ENCODE measurements at regions not wholly inside any gene's neighbourhood (a gene's known extent, or its start where the extent isn't known, plus 50 kb on each side); places are given as distances from the start of the nearest gene placed in this dataset.

DNA sequence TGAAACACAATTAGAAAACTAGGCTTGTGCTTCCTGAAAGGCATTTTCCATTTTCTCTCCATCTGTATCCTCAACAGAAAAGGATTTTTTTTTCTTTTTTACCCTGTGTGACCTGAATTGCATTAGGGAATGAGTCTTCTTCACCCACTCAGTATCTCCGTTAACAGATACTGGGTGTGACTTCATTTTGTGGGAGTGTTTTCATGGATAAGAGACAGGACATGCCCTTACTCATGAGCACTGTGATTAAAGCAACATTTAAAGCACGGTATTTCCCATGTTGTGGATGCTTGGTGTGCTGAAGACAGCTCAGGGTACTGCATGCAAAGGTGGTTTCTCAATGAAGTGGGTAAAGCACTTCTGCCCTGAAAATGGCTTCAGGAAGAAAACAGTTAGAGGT is 1397.3 kb upstream of the TMEM132C start:
- DNase-seq = no peak
- no peaks in the 10 kb centered on the region for H3K36me3 ChIP-seq (ENCODE audit: control insufficient read depth, insufficient read depth, low read length)
- H3K27me3 ChIP-seq (replicated peaks; ENCODE audit: control insufficient read depth, insufficient read depth, low read length, poor library complexity, severe bottlenecking) = no peaks in the 10 kb centered on the region
- H3K9me3 ChIP-seq (ENCODE audit: control insufficient read depth, low read length) = no peaks in the 10 kb centered on the region
- H3K27ac ChIP-seq (ENCODE audit: insufficient read depth, low read length, poor library complexity, severe bottlenecking) = no peak overlapping the region
- H3K4me1 ChIP-seq (ENCODE audit: control insufficient read depth, insufficient read depth, low read length, poor library complexity, severe bottlenecking) = no peaks in the 10 kb centered on the region
- no peak overlapping the region for H3K4me3 ChIP-seq (ENCODE audit: insufficient read depth, low read depth, low read length, poor library complexity, severe bottlenecking)

DNA sequence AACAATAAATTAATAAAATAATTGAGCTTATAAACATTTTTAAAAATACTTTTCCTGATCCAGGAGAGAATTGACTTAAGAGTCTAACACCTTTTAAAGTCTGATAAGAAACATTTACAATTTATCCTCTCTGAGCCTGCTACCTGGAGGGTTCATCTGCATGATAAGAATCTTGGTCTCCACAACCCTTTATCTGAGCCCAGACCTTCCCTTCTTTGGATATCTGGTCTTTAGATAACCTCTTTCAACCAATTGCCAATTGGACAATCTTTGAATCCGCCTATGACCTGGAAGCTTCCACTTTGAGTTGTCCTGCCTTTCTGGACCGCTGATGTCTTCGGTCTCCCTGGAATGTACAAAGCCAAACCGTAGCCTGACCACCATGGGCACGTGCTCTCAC is 1393.3 kb upstream of the TMEM132C start:
- H3K27me3 ChIP-seq (replicated peaks; ENCODE audit: control insufficient read depth, insufficient read depth, low read length, poor library complexity, severe bottlenecking) = no peaks in the 10 kb centered on the region
- no peaks in the 10 kb centered on the region for H3K36me3 ChIP-seq (ENCODE audit: control insufficient read depth, insufficient read depth, low read length)
- no peak overlapping the region for H3K4me3 ChIP-seq (ENCODE audit: insufficient read depth, low read depth, low read length, poor library complexity, severe bottlenecking)
- no peak for DNase-seq
- no peak overlapping the region for H3K27ac ChIP-seq (ENCODE audit: insufficient read depth, low read length, poor library complexity, severe bottlenecking)
- H3K4me1 ChIP-seq (ENCODE audit: control insufficient read depth, insufficient read depth, low read length, poor library complexity, severe bottlenecking) = no peaks in the 10 kb centered on the region
- no peaks in the 10 kb centered on the region for H3K9me3 ChIP-seq (ENCODE audit: control insufficient read depth, low read length)

DNA sequence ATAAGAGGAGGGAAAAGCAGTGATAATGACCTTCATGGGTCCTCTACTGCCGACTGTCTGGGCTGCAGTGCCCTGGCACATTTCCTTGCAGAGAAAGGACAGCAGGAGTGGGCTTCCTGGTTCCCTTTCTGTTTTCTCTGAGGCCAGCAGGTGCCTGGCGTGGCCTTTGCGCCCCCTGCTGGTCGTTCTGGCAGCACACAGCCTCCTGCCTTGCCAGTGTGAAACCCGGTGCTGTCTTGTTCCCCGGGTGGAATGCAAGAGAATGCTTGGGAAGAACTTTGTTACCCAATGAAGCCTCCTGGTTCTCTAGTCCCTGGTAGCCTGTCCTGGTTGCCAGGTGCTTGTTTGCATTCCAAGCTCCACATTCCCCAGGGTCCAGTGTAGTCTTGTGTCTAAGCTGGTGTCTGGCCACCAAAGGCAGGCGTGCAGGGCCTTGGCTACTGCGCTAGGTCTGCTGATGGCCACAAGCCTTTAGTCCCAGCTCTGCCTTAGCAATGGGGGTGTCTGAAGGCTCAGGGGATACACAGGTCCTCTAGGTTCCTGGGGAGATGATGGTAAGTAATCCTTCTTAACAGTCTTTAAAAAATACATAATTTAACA is 1392.4 kb upstream of the TMEM132C start:
- Histone ChIP-seq H3K4me1 (ENCODE audit: control insufficient read depth, insufficient read depth, low read length, poor library complexity, severe bottlenecking) (no peaks in the 10 kb centered on the region), H3K4me3 (ENCODE audit: insufficient read depth, low read depth, low read length, poor library complexity, severe bottlenecking) (no peak overlapping the region), H3K27me3 (replicated peaks; ENCODE audit: control insufficient read depth, insufficient read depth, low read length, poor library complexity, severe bottlenecking) (no peaks in the 10 kb centered on the region), H3K27ac (ENCODE audit: insufficient read depth, low read length, poor library complexity, severe bottlenecking) (no peak overlapping the region), H3K36me3 (ENCODE audit: control insufficient read depth, insufficient read depth, low read length) (no peaks in the 10 kb centered on the region), H3K9me3 (ENCODE audit: control insufficient read depth, low read length) (no peaks in the 10 kb centered on the region)
- DNase-seq = peak; percentile 24 to 53 (median 43)

DNA sequence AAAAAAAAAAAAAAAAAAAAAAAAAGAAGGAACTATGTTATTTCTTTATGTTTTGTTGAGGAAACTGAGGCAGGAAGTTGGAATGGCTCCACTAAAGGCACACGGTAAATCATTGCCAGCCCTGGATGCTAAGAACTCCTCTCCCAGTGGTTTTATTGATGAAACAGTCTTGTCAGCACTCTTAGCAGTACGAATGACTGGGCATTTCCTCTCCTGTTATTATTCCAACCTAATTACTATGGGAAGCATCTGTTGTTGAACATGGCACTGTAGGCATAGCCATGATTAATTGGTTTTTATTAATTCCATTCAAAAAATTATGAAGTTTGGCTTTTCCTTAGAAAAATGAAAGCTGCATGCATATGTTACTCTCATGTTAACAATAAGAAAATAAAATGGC is 1387.1 kb upstream of the TMEM132C start:
- no peaks in the 10 kb centered on the region for H3K36me3 ChIP-seq (ENCODE audit: control insufficient read depth, insufficient read depth, low read length)
- no peak overlapping the region for H3K27ac ChIP-seq (ENCODE audit: insufficient read depth, low read length, poor library complexity, severe bottlenecking)
- H3K4me3 ChIP-seq (ENCODE audit: insufficient read depth, low read depth, low read length, poor library complexity, severe bottlenecking) = no peak overlapping the region
- no peaks in the 10 kb centered on the region for H3K4me1 ChIP-seq (ENCODE audit: control insufficient read depth, insufficient read depth, low read length, poor library complexity, severe bottlenecking)
- no peaks in the 10 kb centered on the region for H3K9me3 ChIP-seq (ENCODE audit: control insufficient read depth, low read length)
- no peak for DNase-seq
- peaks cover 2% of the 10 kb centered on the region for H3K27me3 ChIP-seq (replicated peaks; ENCODE audit: control insufficient read depth, insufficient read depth, low read length, poor library complexity, severe bottlenecking)

DNA sequence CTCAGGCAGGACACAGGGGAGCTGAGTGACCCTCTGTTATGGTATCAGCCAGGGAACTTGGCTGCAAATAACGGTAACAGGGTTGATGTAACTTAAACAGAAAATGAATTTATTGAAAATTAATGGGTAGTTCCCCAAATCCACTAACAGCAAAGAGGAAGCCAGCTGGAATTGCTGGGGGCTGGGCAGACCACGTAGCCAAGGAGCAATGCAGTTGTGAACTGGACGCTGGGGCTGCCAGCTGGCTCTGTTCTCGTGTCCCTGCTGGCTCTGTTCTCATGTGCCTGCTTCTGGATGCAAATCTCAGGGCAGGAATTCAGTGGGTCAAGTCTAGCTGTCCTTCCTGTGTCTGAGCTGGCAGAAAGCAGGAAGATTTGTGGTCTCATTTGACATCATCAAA is 1383.3 kb upstream of the TMEM132C start:
- Histone ChIP-seq H3K9me3 (ENCODE audit: control insufficient read depth, low read length) (no peaks in the 10 kb centered on the region), H3K27me3 (replicated peaks; ENCODE audit: control insufficient read depth, insufficient read depth, low read length, poor library complexity, severe bottlenecking) (peaks cover 2% of the 10 kb centered on the region), H3K4me1 (ENCODE audit: control insufficient read depth, insufficient read depth, low read length, poor library complexity, severe bottlenecking) (no peaks in the 10 kb centered on the region), H3K4me3 (ENCODE audit: insufficient read depth, low read depth, low read length, poor library complexity, severe bottlenecking) (no peak overlapping the region), H3K36me3 (ENCODE audit: control insufficient read depth, insufficient read depth, low read length) (no peaks in the 10 kb centered on the region), H3K27ac (ENCODE audit: insufficient read depth, low read length, poor library complexity, severe bottlenecking) (no peak overlapping the region)
- DNase-seq = no peak

DNA sequence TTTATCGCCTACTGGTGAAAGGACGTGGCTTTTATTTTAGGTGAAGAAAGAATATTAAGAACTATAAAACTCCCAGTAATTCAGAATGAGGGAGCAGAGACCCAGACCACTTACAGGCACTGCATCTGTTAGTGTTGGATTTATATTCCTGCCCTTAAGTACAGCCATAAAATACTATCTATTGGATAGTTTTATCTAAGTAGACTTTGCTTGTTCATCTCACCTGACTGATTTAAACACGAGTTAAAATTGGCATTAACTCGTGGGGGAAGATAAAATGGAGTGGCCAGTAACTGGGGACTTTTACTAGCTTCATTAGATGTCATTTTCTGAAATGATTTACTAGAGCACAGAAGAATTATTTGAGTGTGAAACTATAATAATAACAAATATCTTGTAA is 1377.5 kb upstream of the TMEM132C start:
- H3K27me3 ChIP-seq (replicated peaks; ENCODE audit: control insufficient read depth, insufficient read depth, low read length, poor library complexity, severe bottlenecking) = no peaks in the 10 kb centered on the region
- H3K36me3 ChIP-seq (ENCODE audit: control insufficient read depth, insufficient read depth, low read length) = no peaks in the 10 kb centered on the region
- no peak for DNase-seq
- no peaks in the 10 kb centered on the region for H3K4me1 ChIP-seq (ENCODE audit: control insufficient read depth, insufficient read depth, low read length, poor library complexity, severe bottlenecking)
- no peak overlapping the region for H3K27ac ChIP-seq (ENCODE audit: insufficient read depth, low read length, poor library complexity, severe bottlenecking)
- no peak overlapping the region for H3K4me3 ChIP-seq (ENCODE audit: insufficient read depth, low read depth, low read length, poor library complexity, severe bottlenecking)
- H3K9me3 ChIP-seq (ENCODE audit: control insufficient read depth, low read length) = no peaks in the 10 kb centered on the region

DNA sequence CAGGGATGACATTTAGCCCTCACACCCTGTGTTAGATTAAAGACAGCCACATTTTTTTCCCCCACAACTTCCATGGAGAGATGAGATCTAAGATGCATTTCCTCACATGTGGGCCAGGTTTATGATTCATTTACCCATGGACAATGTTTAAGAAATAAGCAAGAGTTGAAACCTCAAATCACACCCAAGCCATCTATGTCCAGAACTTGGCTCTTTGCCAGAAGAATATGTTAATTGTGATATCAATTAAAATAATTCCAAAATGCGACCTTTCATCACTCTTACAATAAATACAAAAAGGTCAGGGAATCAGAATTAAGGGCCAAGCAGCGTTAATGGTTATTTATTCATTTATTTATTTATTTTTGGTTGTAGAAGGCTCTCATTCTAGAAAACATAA is 1376.9 kb upstream of the TMEM132C start:
- Histone ChIP-seq H3K27ac (ENCODE audit: insufficient read depth, low read length, poor library complexity, severe bottlenecking) (no peak overlapping the region), H3K9me3 (ENCODE audit: control insufficient read depth, low read length) (no peaks in the 10 kb centered on the region), H3K4me1 (ENCODE audit: control insufficient read depth, insufficient read depth, low read length, poor library complexity, severe bottlenecking) (no peaks in the 10 kb centered on the region), H3K4me3 (ENCODE audit: insufficient read depth, low read depth, low read length, poor library complexity, severe bottlenecking) (no peak overlapping the region), H3K36me3 (ENCODE audit: control insufficient read depth, insufficient read depth, low read length) (no peaks in the 10 kb centered on the region), H3K27me3 (replicated peaks; ENCODE audit: control insufficient read depth, insufficient read depth, low read length, poor library complexity, severe bottlenecking) (no peaks in the 10 kb centered on the region)
- no peak for DNase-seq

DNA sequence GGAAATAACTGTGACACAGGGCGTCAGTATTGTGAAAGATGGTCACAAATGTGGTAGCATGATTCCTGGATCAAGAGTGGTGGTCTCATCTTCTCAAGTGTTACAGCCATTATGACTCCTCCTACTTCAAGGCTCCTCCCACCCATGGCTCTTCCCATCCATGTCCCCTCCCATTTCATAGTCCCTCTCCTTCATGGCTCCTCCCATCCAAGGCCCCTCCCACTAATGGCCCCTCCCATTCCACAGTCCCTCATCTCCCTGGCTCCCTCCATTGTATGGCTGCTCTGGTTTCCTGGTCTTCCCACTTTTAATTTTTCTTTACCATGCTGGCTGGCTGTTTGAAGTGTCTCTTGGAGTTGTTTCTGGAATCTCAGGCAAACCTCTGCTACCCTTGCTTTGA is 1375.2 kb upstream of the TMEM132C start:
- no peaks in the 10 kb centered on the region for H3K4me1 ChIP-seq (ENCODE audit: control insufficient read depth, insufficient read depth, low read length, poor library complexity, severe bottlenecking)
- H3K4me3 ChIP-seq (ENCODE audit: insufficient read depth, low read depth, low read length, poor library complexity, severe bottlenecking) = no peak overlapping the region
- no peak for DNase-seq
- no peak overlapping the region for H3K27ac ChIP-seq (ENCODE audit: insufficient read depth, low read length, poor library complexity, severe bottlenecking)
- no peaks in the 10 kb centered on the region for H3K36me3 ChIP-seq (ENCODE audit: control insufficient read depth, insufficient read depth, low read length)
- H3K9me3 ChIP-seq (ENCODE audit: control insufficient read depth, low read length) = no peaks in the 10 kb centered on the region
- H3K27me3 ChIP-seq (replicated peaks; ENCODE audit: control insufficient read depth, insufficient read depth, low read length, poor library complexity, severe bottlenecking) = no peaks in the 10 kb centered on the region

DNA sequence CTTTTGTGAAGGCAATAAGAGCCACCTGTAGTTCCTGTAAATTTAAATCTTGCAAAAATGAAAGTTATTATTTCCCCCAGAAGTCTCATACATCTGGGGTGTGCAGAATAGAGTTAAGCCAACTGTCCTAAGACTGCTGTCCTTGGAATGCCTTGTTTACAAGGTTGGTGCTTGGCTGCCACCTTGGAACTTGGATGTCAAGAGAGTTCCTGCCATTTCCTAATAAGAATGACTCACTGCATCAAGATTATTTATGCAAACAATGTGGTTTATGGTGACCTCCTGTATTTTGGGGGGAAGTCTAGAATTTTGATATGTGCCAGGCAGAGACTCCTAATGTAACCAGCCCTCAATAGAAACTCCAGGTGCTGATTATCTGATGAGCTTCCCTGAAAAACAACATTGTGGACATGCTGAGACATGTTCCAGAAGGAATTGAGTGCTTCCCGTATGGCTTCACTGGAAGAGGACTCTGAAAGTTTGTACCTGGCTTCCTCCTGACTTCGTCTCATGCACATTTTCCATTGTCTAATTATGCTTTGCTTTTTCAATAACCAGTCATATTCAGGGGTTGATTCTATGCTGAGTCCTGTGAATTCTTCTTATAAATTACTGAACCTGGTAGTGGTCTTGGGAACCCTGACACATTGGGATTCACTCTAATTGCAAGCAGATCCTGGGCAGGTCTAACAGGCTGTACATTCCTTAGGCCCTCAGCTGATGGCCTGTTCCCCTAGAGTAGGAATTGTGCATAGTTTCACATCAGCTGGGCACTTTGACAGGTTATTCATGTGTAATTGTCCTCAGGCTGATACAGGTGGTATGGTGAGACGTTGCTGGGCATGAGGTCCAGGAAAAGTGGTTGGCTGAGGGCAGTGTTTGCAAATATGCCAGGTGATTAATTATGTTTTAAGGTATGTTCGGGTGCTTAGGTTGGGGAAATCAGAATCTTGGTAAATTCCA is 1370.7 kb upstream of the TMEM132C start:
- no peaks in the 10 kb centered on the region for H3K4me1 ChIP-seq (ENCODE audit: control insufficient read depth, insufficient read depth, low read length, poor library complexity, severe bottlenecking)
- no peaks in the 10 kb centered on the region for H3K9me3 ChIP-seq (ENCODE audit: control insufficient read depth, low read length)
- no peaks in the 10 kb centered on the region for H3K27me3 ChIP-seq (replicated peaks; ENCODE audit: control insufficient read depth, insufficient read depth, low read length, poor library complexity, severe bottlenecking)
- no peak for DNase-seq
- no peak overlapping the region for H3K27ac ChIP-seq (ENCODE audit: insufficient read depth, low read length, poor library complexity, severe bottlenecking)
- H3K36me3 ChIP-seq (ENCODE audit: control insufficient read depth, insufficient read depth, low read length) = no peaks in the 10 kb centered on the region
- no peak overlapping the region for H3K4me3 ChIP-seq (ENCODE audit: insufficient read depth, low read depth, low read length, poor library complexity, severe bottlenecking)

DNA sequence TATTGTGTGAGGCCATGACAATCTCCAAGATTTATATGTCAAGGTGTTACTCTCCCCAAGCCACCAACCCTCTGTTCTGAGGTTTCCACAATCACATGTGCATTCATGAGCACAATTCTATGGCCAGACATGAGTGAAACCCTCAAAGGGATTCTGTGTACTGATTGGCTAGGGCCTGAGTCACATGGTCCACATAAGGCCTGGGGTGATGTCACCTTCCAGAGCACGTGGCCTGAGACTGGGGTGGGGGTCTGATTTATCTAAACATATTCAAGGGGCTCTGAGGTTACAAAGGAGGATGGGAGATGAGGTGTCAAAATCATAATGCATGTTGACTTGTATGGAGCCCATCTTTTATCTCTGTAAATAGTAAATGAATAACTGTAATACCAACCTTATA is 1369.9 kb upstream of the TMEM132C start:
- no peak for DNase-seq
- H3K36me3 ChIP-seq (ENCODE audit: control insufficient read depth, insufficient read depth, low read length) = no peaks in the 10 kb centered on the region
- H3K9me3 ChIP-seq (ENCODE audit: control insufficient read depth, low read length) = no peaks in the 10 kb centered on the region
- no peaks in the 10 kb centered on the region for H3K27me3 ChIP-seq (replicated peaks; ENCODE audit: control insufficient read depth, insufficient read depth, low read length, poor library complexity, severe bottlenecking)
- no peaks in the 10 kb centered on the region for H3K4me1 ChIP-seq (ENCODE audit: control insufficient read depth, insufficient read depth, low read length, poor library complexity, severe bottlenecking)
- no peak overlapping the region for H3K4me3 ChIP-seq (ENCODE audit: insufficient read depth, low read depth, low read length, poor library complexity, severe bottlenecking)
- no peak overlapping the region for H3K27ac ChIP-seq (ENCODE audit: insufficient read depth, low read length, poor library complexity, severe bottlenecking)

All from effector memory CD4-positive, alpha-beta T cell (primary cell).